GM23338 (cell line): ENCODE measurements at regions not wholly inside any gene's neighbourhood (a gene's known extent, or its start where the extent isn't known, plus 50 kb on each side); places are given as distances from the start of the nearest gene placed in this dataset.

Experiments used
- ATAC-seq: fragments of 200-7000 bp; cut with Tn5 transposase; 3 replicates; pipeline ENCODE4 v1.9.1; 2020
- DNase-seq: peaks from one replicate; pipeline ENCODE4 v3.0.0-alpha.2; 2015; ENCODE audit warnings: low spot score
- H2AFZ ChIP-seq: fragments of 200-600 bp; sonication (generic); 2 replicates; pipeline ENCODE4 v1.8.0; 2016; ENCODE audit warnings: antibody characterized with exemption, mild to moderate bottlenecking, moderate library complexity
- H3F3A ChIP-seq: fragments of 200-600 bp; sonication (generic); replicated peaks from 2 replicates; pipeline ENCODE4 v1.8.0; 2017; ENCODE audit warnings: antibody characterized with exemption, mixed run types, low read depth
- H3K27ac ChIP-seq: fragments of 200-600 bp; sonication (generic); 2 replicates; pipeline ENCODE4 v1.6.1; 2016; ENCODE audit warnings: low read depth
- H3K27me3 ChIP-seq: fragments of 200-600 bp; sonication (generic); 2 replicates; pipeline ENCODE4 v1.8.0; 2016; ENCODE audit warnings: mild to moderate bottlenecking, mixed run types, moderate library complexity; ENCODE audit not compliant: insufficient read depth
- H3K36me3 ChIP-seq: fragments of 200-600 bp; sonication (generic); 2 replicates; pipeline ENCODE4 v1.8.0; 2016; ENCODE audit warnings: mild to moderate bottlenecking; ENCODE audit not compliant: insufficient read depth
- H3K4me1 ChIP-seq: fragments of 200-600 bp; sonication (generic); 2 replicates; pipeline ENCODE4 v1.8.0; 2016; ENCODE audit warnings: mild to moderate bottlenecking, moderate library complexity; ENCODE audit not compliant: insufficient read depth
- H3K4me2 ChIP-seq: fragments of 200-600 bp; sonication (generic); 2 replicates; pipeline ENCODE4 v1.7.1; 2017; ENCODE audit warnings: mixed run types
- H3K4me3 ChIP-seq: fragments of 200-600 bp; sonication (generic); 2 replicates; pipeline ENCODE4 v1.6.1; 2016; ENCODE audit warnings: mixed run types
- H3K79me2 ChIP-seq: fragments of 200-600 bp; sonication (generic); replicated peaks from 2 replicates; pipeline ENCODE4 v1.8.0; 2017; ENCODE audit warnings: mild to moderate bottlenecking; ENCODE audit not compliant: insufficient read depth
- H3K9me2 ChIP-seq: fragments of 200-600 bp; sonication (generic); 2 replicates; pipeline ENCODE4 v1.8.0; 2017; ENCODE audit not compliant: insufficient read depth
- H4K20me1 ChIP-seq: fragments of 200-600 bp; sonication (generic); replicated peaks from 2 replicates; pipeline ENCODE4 v1.8.0; 2017; ENCODE audit warnings: mild to moderate bottlenecking; ENCODE audit not compliant: insufficient read depth
- H3K27ac Mint-ChIP-seq: 2 replicates; pipeline ENCODE4 v1.8.0; 2020; ENCODE audit warnings: inconsistent platforms, mild to moderate bottlenecking, moderate library complexity, mixed read lengths
- H3K27me3 Mint-ChIP-seq: 3 replicates; pipeline ENCODE4 v1.8.0; 2022; ENCODE audit warnings: low read depth, mild to moderate bottlenecking, moderate library complexity, mixed read lengths, inconsistent platforms; ENCODE audit not compliant: insufficient read depth, poor library complexity
- H3K36me3 Mint-ChIP-seq: 3 replicates; pipeline ENCODE4 v1.8.0; 2021; ENCODE audit warnings: low read depth, mild to moderate bottlenecking, inconsistent platforms, moderate library complexity, mixed read lengths
- H3K4me1 Mint-ChIP-seq: 3 replicates; pipeline ENCODE4 v1.8.0; 2020; ENCODE audit warnings: mild to moderate bottlenecking, inconsistent platforms, mixed read lengths
- H3K4me3 Mint-ChIP-seq: 3 replicates; pipeline ENCODE4 v1.8.0; 2021; ENCODE audit warnings: moderate library complexity, mild to moderate bottlenecking, inconsistent platforms, mixed read lengths
- H3K9me3 Mint-ChIP-seq: 3 replicates; pipeline ENCODE4 v1.8.0; 2020; ENCODE audit warnings: moderate library complexity, mild to moderate bottlenecking, inconsistent platforms, mixed read lengths
- CREB1 ChIP-seq: fragments of 250-450 bp; sonication (Bioruptor Pico); IDR thresholded peaks from 2 replicates; pipeline ENCODE4 v1.5.0; 2020; ENCODE audit warnings: low read depth, mild to moderate bottlenecking, moderate library complexity
- CTCF ChIP-seq, 2 experiments: fragments of 200-600 bp in 1 of 2; sonication (generic) in 1 of 2; conservative IDR thresholded peaks; 2 replicates each; pipeline versions ENCODE4 v1.5.1 to v1.6.1; 2016 to 2017; ENCODE audit warnings: antibody characterized with exemption in 2 of 2, low read depth in 2 of 2, mild to moderate bottlenecking in 2 of 2, moderate library complexity in 1 of 2
- EZH2 ChIP-seq: fragments of 200-600 bp; sonication (generic); IDR thresholded peaks from one replicate; pipeline ENCODE4 v1.8.0; 2017; ENCODE audit warnings: antibody characterized with exemption, mild to moderate bottlenecking, low read depth; ENCODE audit not compliant: unreplicated experiment
- NANOG ChIP-seq: IDR thresholded peaks from 2 replicates; pipeline ENCODE4 v1.6.1; 2016; ENCODE audit warnings: antibody characterized with exemption, borderline replicate concordance
- POLR2AphosphoS5 ChIP-seq: IDR thresholded peaks from 2 replicates; pipeline ENCODE4 v1.6.1; 2016; ENCODE audit warnings: antibody characterized with exemption, low read depth
- REST ChIP-seq: IDR thresholded peaks from one replicate; pipeline ENCODE4 v1.6.1; 2018; ENCODE audit warnings: antibody characterized with exemption; ENCODE audit not compliant: unreplicated experiment
- STAT1 ChIP-seq: IDR thresholded peaks from one replicate; pipeline ENCODE4 v1.6.1; 2016; ENCODE audit warnings: antibody characterized with exemption; ENCODE audit not compliant: unreplicated experiment
- ZNF114 ChIP-seq: fragments of 250-450 bp; sonication (Bioruptor Pico); IDR thresholded peaks from 2 replicates; pipeline ENCODE4 v1.5.0; 2020; ENCODE audit warnings: mild to moderate bottlenecking, moderate library complexity
- ZNF331 ChIP-seq: fragments of 250-450 bp; sonication (Bioruptor Pico); IDR thresholded peaks from 2 replicates; pipeline ENCODE4 v1.5.0; 2020; ENCODE audit warnings: low read depth, mild to moderate bottlenecking, moderate library complexity
- ZNF462 ChIP-seq: fragments of 250-450 bp; sonication (Bioruptor Pico); IDR thresholded peaks from 2 replicates; pipeline ENCODE4 v1.5.0; 2020; ENCODE audit warnings: mild to moderate bottlenecking, moderate library complexity

GRCh38 chr2:28695245-28695647, 56.4 kb upstream of the PPP1CB start:
- Mint-ChIP-seq H3K4me3 (no peak overlapping the region), H3K9me3 (no peaks in the 10 kb centered on the region), H3K27ac (no peak overlapping the region; the same call in 1 of the 2 replicates), H3K36me3 (no peaks in the 10 kb centered on the region), H3K4me1 (peaks cover 12% of the 10 kb centered on the region), H3K27me3 (peaks cover 5% of the 10 kb centered on the region)
- Histone ChIP-seq H4K20me1 (no peaks in the 10 kb centered on the region), H3K4me3 (no peak overlapping the region), H3K4me2 (no peak overlapping the region), H3F3A (no peaks in the 10 kb centered on the region), H3K4me1 (no peaks in the 10 kb centered on the region; the same call in 1 of the 2 replicates), H3K79me2 (no peaks in the 10 kb centered on the region), H3K36me3 (no peaks in the 10 kb centered on the region), H2AFZ (peak overlapping the region; percentile 94), H3K27ac (no peak overlapping the region), H3K9me2 (no peaks in the 10 kb centered on the region), H3K27me3 (no peaks in the 10 kb centered on the region)
- no peak for TF ChIP-seq ZNF331 (CRISPR knock-in tag)
- peak; percentile 32 for DNase-seq
- ATAC-seq = peak; percentile 75

GRCh38 chr2:28696261-28696660, 55.4 kb upstream of the PPP1CB start:
- Histone ChIP-seq H3F3A (no peaks in the 10 kb centered on the region), H3K4me3 (no peak overlapping the region), H4K20me1 (no peaks in the 10 kb centered on the region), H3K9me2 (no peaks in the 10 kb centered on the region), H2AFZ (no peak overlapping the region; the same call in 1 of the 2 replicates), H3K4me2 (no peak overlapping the region), H3K27ac (no peak overlapping the region), H3K79me2 (no peaks in the 10 kb centered on the region), H3K4me1 (no peaks in the 10 kb centered on the region; the same call in 1 of the 2 replicates), H3K36me3 (no peaks in the 10 kb centered on the region), H3K27me3 (no peaks in the 10 kb centered on the region)
- Mint-ChIP-seq H3K9me3 (no peaks in the 10 kb centered on the region), H3K27ac (no peak overlapping the region), H3K4me3 (no peak overlapping the region), H3K27me3 (peaks cover 5% of the 10 kb centered on the region), H3K4me1 (peaks cover 12% of the 10 kb centered on the region), H3K36me3 (no peaks in the 10 kb centered on the region)
- ATAC-seq (peak; percentile 35; the same call in 2 of the 3 replicates), DNase-seq (peak; percentile 36)
- TF ChIP-seq CREB1 (no peak), CTCF (conservative IDR thresholded peaks at IDR 0.05; ENCODE audit: low read depth in 2 of 2) (no peak), ZNF462 (CRISPR knock-in tag) (no peak), EZH2 (no peak), REST (no peak), ZNF114 (CRISPR knock-in tag) (no peak), POLR2AphosphoS5 (no peak), STAT1 (no peak), ZNF331 (CRISPR knock-in tag) (no peak), NANOG (no peak)
